ENCODE measurements at regions not wholly inside any gene's neighbourhood (a gene's known extent, or its start where the extent isn't known, plus 50 kb on each side); places are given as distances from the start of the nearest gene placed in this dataset.

DNA sequence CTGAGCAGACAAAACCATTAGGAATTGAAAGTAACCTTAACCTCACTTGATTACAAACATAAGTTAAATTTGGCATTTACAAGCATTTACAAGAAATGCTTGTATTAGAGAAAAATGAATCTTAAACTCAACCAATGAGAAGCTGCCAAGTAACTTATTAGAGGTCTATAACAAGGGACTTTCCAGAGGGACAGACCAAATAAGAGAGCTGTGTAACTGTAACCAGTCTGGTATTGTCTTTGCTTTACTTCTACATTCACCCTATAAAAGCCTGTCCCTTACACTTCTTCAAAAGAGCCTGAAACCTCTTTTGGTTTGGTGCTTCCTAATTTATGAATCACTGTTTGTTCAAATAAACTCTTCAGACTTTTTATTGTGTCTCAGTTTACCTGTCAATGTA, 450.0 kb upstream of the FAR2 start:
- TF ChIP-seq CTCF (IDR thresholded peaks at IDR 0.05) (no peak), POLR2A (IDR thresholded peaks at IDR 0.05) (no peak)
